A549 (cell line): ENCODE measurements at regions not wholly inside any gene's neighbourhood (a gene's known extent, or its start where the extent isn't known, plus 50 kb on each side); places are given as distances from the start of the nearest gene placed in this dataset.

ENCODE experiments used
- POLR2A ChIP-seq: IDR thresholded peaks from 2 replicates; pipeline ENCODE4 v1.6.1; 2012; ENCODE audit warnings: mild to moderate bottlenecking, low read length
- REST ChIP-seq: fragments of 200-600 bp; sonication (generic); IDR thresholded peaks from 2 replicates; pipeline ENCODE4 v1.6.1; 2016; ENCODE audit warnings: antibody characterized with exemption, mild to moderate bottlenecking, moderate library complexity
- USF2 ChIP-seq: fragments of 450-650 bp; IDR thresholded peaks from 2 replicates; pipeline ENCODE4 v1.6.1; 2014; ENCODE audit warnings: antibody characterized with exemption

GRCh38 chr20:55353206-55353605 lies 652.1 kb downstream of the CBLN4 start:
- TF ChIP-seq POLR2A (no peak), REST (no peak), USF2 (no peak)
